G401.6 (cell line): ENCODE measurements at regions not wholly inside any gene's neighbourhood (a gene's known extent, or its start where the extent isn't known, plus 50 kb on each side); places are given as distances from the start of the nearest gene placed in this dataset.

Experiments
- FAIRE-seq: peaks from 2 replicates; lab custom pipeline; 2012; peaks lifted over from hg19 to GRCh38; lab: Jason Lieb, UNC

- FAIRE-seq, result no peak
Observed at GRCh38 chr1:30405631-30406212, 317.7 kb downstream of the MATN1 start.

GRCh38 chr1:30405081-30405480 lies 318.3 kb downstream of the MATN1 start:
- no peak for FAIRE-seq

GRCh38 chr1:30404341-30404740 lies 319.0 kb downstream of the MATN1 start:
- FAIRE-seq, result no peak

GRCh38 chr1:30403726-30404125 lies 319.7 kb downstream of the MATN1 start:
- FAIRE-seq, result no peak

- FAIRE-seq, result no peak
Observed at GRCh38 chr1:30403061-30403645, 320.2 kb downstream of the MATN1 start.

- FAIRE-seq, result no peak
Observed at GRCh38 chr1:30402031-30402430, 321.4 kb downstream of the MATN1 start.

- no peak for FAIRE-seq
Observed at GRCh38 chr1:30400507-30400906, 322.9 kb downstream of the MATN1 start.

- FAIRE-seq, result no peak
Observed at GRCh38 chr1:30399026-30399425, 324.4 kb downstream of the MATN1 start.

- no peak for FAIRE-seq
Observed at GRCh38 chr1:30397576-30397975, 325.8 kb downstream of the MATN1 start.

- FAIRE-seq, result no peak
Observed at GRCh38 chr1:30395631-30396030, 327.8 kb downstream of the MATN1 start.

- no peak for FAIRE-seq
Observed at GRCh38 chr1:30388386-30388785, 335.0 kb downstream of the MATN1 start.

- FAIRE-seq, result no peak
Observed at GRCh38 chr1:30386156-30386926, 337.0 kb downstream of the MATN1 start.

- no peak for FAIRE-seq
Observed at GRCh38 chr1:30385246-30385995, 338.0 kb downstream of the MATN1 start.

- FAIRE-seq, result no peak
Observed at GRCh38 chr1:30384286-30385245, 338.8 kb downstream of the MATN1 start.

GRCh38 chr1:30383221-30383711 lies 340.1 kb downstream of the MATN1 start:
- FAIRE-seq, result no peak

- FAIRE-seq, result no peak
Observed at GRCh38 chr1:30382496-30382895, 340.9 kb downstream of the MATN1 start.

GRCh38 chr1:30381671-30382365 lies 341.6 kb downstream of the MATN1 start:
- no peak for FAIRE-seq

GRCh38 chr1:30381266-30381665 lies 342.1 kb downstream of the MATN1 start:
- no peak for FAIRE-seq

- no peak for FAIRE-seq
Observed at GRCh38 chr1:30380625-30380984, 342.8 kb downstream of the MATN1 start.

- peak; percentile 37 for FAIRE-seq
Observed at GRCh38 chr1:30379684-30380624, 343.4 kb downstream of the MATN1 start.
